GM12878 (cell line): ENCODE measurements at regions not wholly inside any gene's neighbourhood (a gene's known extent, or its start where the extent isn't known, plus 50 kb on each side); places are given as distances from the start of the nearest gene placed in this dataset.

Experiments used
- ATAC-seq: fragments of 200-7000 bp; cut with Tn5 transposase; 3 replicates; pipeline ENCODE4 v1.9.1; 2020; ENCODE audit warnings: mild to moderate bottlenecking, moderate library complexity
- BruUV-seq: library from RNA; stranded (reverse); fragments of 400-500 nt; replicated peaks from 2 replicates; lab custom pipeline; 2021; lab: Mats Ljungman, UMichigan
- CTCF ChIA-PET: fragments of 300-600 bp; sonication (Branson Sonifier 250); formaldehyde crosslinking; extraction: SDS; loops from one replicate; lab custom pipeline; 2021; ENCODE audit warnings: inconsistent platforms; lab: Yijun Ruan, JAX
- POLR2A ChIA-PET: fragments of 350-600 bp; formaldehyde crosslinking; extraction: SDS; loops from one replicate; lab custom pipeline; 2021; ENCODE audit warnings: inconsistent platforms; lab: Charles Lee
- RAD21 ChIA-PET: fragments of 300-600 bp; sonication (Branson Sonifier 250); formaldehyde crosslinking; loops from one replicate; lab custom pipeline; 2023; ENCODE audit warnings: antibody characterized with exemption; ENCODE audit not compliant: unreplicated experiment; lab: Charles Lee
- SMC1A ChIA-PET: fragments of 300-600 bp; sonication (Branson Sonifier 250); formaldehyde crosslinking; loops from one replicate; lab custom pipeline; 2023; ENCODE audit not compliant: unreplicated experiment, uncharacterized antibody; lab: Charles Lee
- DNase-seq: peaks from one replicate; pipeline ENCODE4 v3.0.0-alpha.2; 2011; ENCODE audit warnings: low read depth, low spot score
- FAIRE-seq: peaks from 3 replicates; lab custom pipeline; 2011; peaks lifted over from hg19 to GRCh38; lab: Jason Lieb, UNC
- H2AFZ ChIP-seq: 2 replicates; pipeline ENCODE4 v1.6.0; 2011; ENCODE audit warnings: low read depth, low read length, control low read depth; ENCODE audit not compliant: control insufficient read depth
- H3K27ac ChIP-seq: 2 replicates; pipeline ENCODE4 v1.5.1; 2011; ENCODE audit warnings: control low read depth; ENCODE audit not compliant: control insufficient read depth, insufficient read depth
- H3K27me3 ChIP-seq, 2 experiments: replicated peaks in 1 of 2; 2 replicates each; pipeline versions ENCODE4 v1.6.0 to v1.6.1; 2011; ENCODE audit warnings: low read length in 1 of 2; ENCODE audit not compliant: control insufficient read depth in 2 of 2, insufficient read depth in 2 of 2
- H3K36me3 ChIP-seq, 2 experiments: 2 replicates each; pipeline ENCODE4 v1.5.1; 2011; ENCODE audit warnings: low read length in 1 of 2; ENCODE audit not compliant: control insufficient read depth in 2 of 2, insufficient read depth in 2 of 2
- H3K4me1 ChIP-seq: 2 replicates; pipeline ENCODE4 v1.6.1; 2011; ENCODE audit warnings: mild to moderate bottlenecking, low read length, moderate library complexity, mixed read lengths; ENCODE audit not compliant: control insufficient read depth, insufficient read depth
- H3K4me2 ChIP-seq: 2 replicates; pipeline ENCODE4 v1.6.0; 2011; ENCODE audit warnings: control low read depth; ENCODE audit not compliant: control insufficient read depth, insufficient read depth
- H3K4me3 ChIP-seq: fragments of 200-600 bp; sonication (generic); 2 replicates; pipeline ENCODE4 v1.5.1; 2016
- H3K79me2 ChIP-seq: 2 replicates; pipeline ENCODE4 v1.6.0; 2011; ENCODE audit warnings: low read length; ENCODE audit not compliant: control insufficient read depth, insufficient read depth
- H3K9ac ChIP-seq: 2 replicates; pipeline ENCODE4 v1.8.0; 2011; ENCODE audit warnings: low read length, control low read depth, mixed read lengths; ENCODE audit not compliant: control insufficient read depth, insufficient read depth
- H3K9me3 ChIP-seq: replicated peaks from 3 replicates; pipeline ENCODE4 v1.5.1; 2011; ENCODE audit warnings: mild to moderate bottlenecking, low read length; ENCODE audit not compliant: control insufficient read depth, insufficient read depth
- H4K20me1 ChIP-seq: 2 replicates; pipeline ENCODE4 v1.6.0; 2011; ENCODE audit not compliant: control insufficient read depth, insufficient read depth
- CBX3 ChIP-seq: fragments of 200-600 bp; sonication (generic); IDR thresholded peaks from 2 replicates; pipeline ENCODE4 v1.6.1; 2016; ENCODE audit warnings: low read depth, borderline replicate concordance
- CBX5 ChIP-seq: sonication (generic); IDR thresholded peaks from 2 replicates; pipeline ENCODE4 v1.6.1; 2016; ENCODE audit warnings: low read depth, moderate library complexity, mild to moderate bottlenecking, inconsistent platforms
- CHD1 ChIP-seq: IDR thresholded peaks from 2 replicates; pipeline ENCODE4 v1.6.1; 2012; ENCODE audit warnings: low read depth, low read length, improper control_type of control experiment
- MTA2 ChIP-seq: fragments of 450-650 bp; IDR thresholded peaks from 2 replicates; pipeline ENCODE4 v1.6.1; 2016; ENCODE audit warnings: low read depth, mild to moderate bottlenecking, moderate library complexity
- POLR2AphosphoS5 ChIP-seq: IDR thresholded peaks from 2 replicates; pipeline ENCODE4 v1.6.1; 2011; ENCODE audit warnings: mild to moderate bottlenecking, low read length, inconsistent platforms
- RAD51 ChIP-seq: fragments of 450-650 bp; IDR thresholded peaks from 2 replicates; pipeline ENCODE4 v1.6.1; 2016; ENCODE audit warnings: moderate library complexity, mild to moderate bottlenecking, inconsistent platforms
- RBBP5 ChIP-seq: fragments of 200-600 bp; sonication (generic); conservative IDR thresholded peaks from 2 replicates; pipeline ENCODE4 v1.6.1; 2016
- RELA ChIP-seq: fragments of 450-650 bp; IDR thresholded peaks from 2 replicates; pipeline ENCODE4 v1.8.0; 2014; ENCODE audit warnings: borderline replicate concordance; ENCODE audit not compliant: partially characterized antibody
- SMARCA5 ChIP-seq: fragments of 450-650 bp; IDR thresholded peaks from 2 replicates; pipeline ENCODE4 v1.6.1; 2017; ENCODE audit warnings: mild to moderate bottlenecking
- SUZ12 ChIP-seq: fragments of 200-600 bp; sonication (generic); IDR thresholded peaks from one replicate; pipeline ENCODE4 v1.6.1; 2018; ENCODE audit warnings: antibody characterized with exemption, mild to moderate bottlenecking; ENCODE audit not compliant: unreplicated experiment
- TCF3 ChIP-seq: IDR thresholded peaks from 2 replicates; pipeline ENCODE4 v1.6.1; 2012; ENCODE audit warnings: low read depth, mild to moderate bottlenecking, low read length, borderline replicate concordance; ENCODE audit not compliant: insufficient read depth
- WGBS: methylation state at CpG from one replicate; pipeline ENCODE4 v1.1.6; 2016; ENCODE audit warnings: low lambda C conversion rate; ENCODE audit not compliant: insufficient replicate concordance, insufficient coverage; ENCODE audit errors: missing lambda C conversion rate; 5-methylcytosine and 5-hydroxymethylcytosine counted together
- in situ Hi-C: fragments of 300-500 bp; cut with MboI; formaldehyde crosslinking; loops from 9 replicates; pipeline ENCODE4 v1.14.3; 2018; ENCODE audit warnings: mixed read lengths
- intact Hi-C: fragments of 100-400 bp; cut with micrococcal nuclease; formaldehyde crosslinking; loops from one replicate; pipeline ENCODE4 v1.14.2; 2022; ENCODE audit not compliant: unreplicated experiment
- TF ChIP-seq, protein P1 (sequence below): fragments of 450-650 bp; IDR thresholded peaks from 2 replicates; pipeline ENCODE4 v1.6.1; 2014; ENCODE audit warnings: mild to moderate bottlenecking
- TF ChIP-seq, protein P2 (sequence below): fragments of 450-650 bp; IDR thresholded peaks from 2 replicates; pipeline ENCODE4 v1.6.1; 2016; ENCODE audit warnings: mild to moderate bottlenecking

DNA sequence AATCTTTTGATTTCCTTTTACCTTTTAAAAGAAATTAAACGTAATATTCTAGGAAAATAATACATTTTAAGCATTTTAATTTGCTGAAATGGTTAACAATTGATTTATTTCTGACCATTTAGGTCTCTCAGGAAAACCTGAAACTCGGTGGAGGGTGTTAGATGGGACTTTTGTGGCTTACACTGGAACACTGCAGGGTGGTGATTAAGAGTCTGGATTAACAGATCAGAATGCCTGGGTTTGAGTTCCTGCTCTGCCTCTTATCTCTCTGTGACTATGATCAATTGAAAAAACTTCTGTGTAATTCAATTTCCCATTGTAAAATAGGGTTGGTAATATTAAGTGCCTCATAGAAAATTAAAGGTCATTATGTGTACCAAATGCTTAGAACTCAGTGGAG lies 168.7 kb downstream of the UBE2E3 start:
- TF ChIP-seq, protein P1, sequence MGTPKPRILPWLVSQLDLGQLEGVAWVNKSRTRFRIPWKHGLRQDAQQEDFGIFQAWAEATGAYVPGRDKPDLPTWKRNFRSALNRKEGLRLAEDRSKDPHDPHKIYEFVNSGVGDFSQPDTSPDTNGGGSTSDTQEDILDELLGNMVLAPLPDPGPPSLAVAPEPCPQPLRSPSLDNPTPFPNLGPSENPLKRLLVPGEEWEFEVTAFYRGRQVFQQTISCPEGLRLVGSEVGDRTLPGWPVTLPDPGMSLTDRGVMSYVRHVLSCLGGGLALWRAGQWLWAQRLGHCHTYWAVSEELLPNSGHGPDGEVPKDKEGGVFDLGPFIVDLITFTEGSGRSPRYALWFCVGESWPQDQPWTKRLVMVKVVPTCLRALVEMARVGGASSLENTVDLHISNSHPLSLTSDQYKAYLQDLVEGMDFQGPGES: no peak
- TF ChIP-seq CBX3: no peak
- no peak for TF ChIP-seq CHD1
- no peak for TF ChIP-seq POLR2AphosphoS5
- no peak for TF ChIP-seq SMARCA5
- no peak for TF ChIP-seq RAD51
- no peak for TF ChIP-seq SUZ12
- TF ChIP-seq, protein P2, sequence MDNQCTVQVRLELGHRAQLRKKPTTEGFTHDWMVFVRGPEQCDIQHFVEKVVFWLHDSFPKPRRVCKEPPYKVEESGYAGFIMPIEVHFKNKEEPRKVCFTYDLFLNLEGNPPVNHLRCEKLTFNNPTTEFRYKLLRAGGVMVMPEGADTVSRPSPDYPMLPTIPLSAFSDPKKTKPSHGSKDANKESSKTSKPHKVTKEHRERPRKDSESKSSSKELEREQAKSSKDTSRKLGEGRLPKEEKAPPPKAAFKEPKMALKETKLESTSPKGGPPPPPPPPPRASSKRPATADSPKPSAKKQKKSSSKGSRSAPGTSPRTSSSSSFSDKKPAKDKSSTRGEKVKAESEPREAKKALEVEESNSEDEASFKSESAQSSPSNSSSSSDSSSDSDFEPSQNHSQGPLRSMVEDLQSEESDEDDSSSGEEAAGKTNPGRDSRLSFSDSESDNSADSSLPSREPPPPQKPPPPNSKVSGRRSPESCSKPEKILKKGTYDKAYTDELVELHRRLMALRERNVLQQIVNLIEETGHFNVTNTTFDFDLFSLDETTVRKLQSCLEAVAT: no peak
- no peak for TF ChIP-seq CBX5
- no peak for TF ChIP-seq TCF3
- TF ChIP-seq RELA: no peak
- no peak for TF ChIP-seq MTA2
- no peak for TF ChIP-seq RBBP5
- Histone ChIP-seq H2AFZ (no peak overlapping the region), H3K4me3 (no peak overlapping the region), H3K27me3 (no peaks in the 10 kb centered on the region), H3K9me3 (no peaks in the 10 kb centered on the region; the same call in 2 of the 3 replicates), H3K9ac (no peak overlapping the region), H3K79me2 (no peaks in the 10 kb centered on the region), H3K4me1 (no peaks in the 10 kb centered on the region), H3K27ac (no peak overlapping the region), H3K36me3 (no peaks in the 10 kb centered on the region), H3K4me2 (no peak overlapping the region), H4K20me1 (no peaks in the 10 kb centered on the region)
- FAIRE-seq: no peak
- ChIA-PET CTCF (interaction anchor here (0.6 kb wide), 1 partner anchor 14 kb away, joined by 3 read pairs; no protein-coding TSS in a partner anchor), POLR2A (no interaction called here), RAD21 (no interaction called here), SMC1A (interaction anchor here (0.9 to 1.2 kb wide), 2 partner anchors 11 to 17 kb away, joined by 3 read pairs; no protein-coding TSS in a partner anchor)
- no peak for ATAC-seq
- WGBS: 29% methylated on average over 2 of the region's 2 CpGs
- no peak for DNase-seq
- in situ Hi-C loops: no loop called here
- intact Hi-C loops: no loop called here
- BruUV-seq: no TSS peak
